ENCODE measurements at regions not wholly inside any gene's neighbourhood (a gene's known extent, or its start where the extent isn't known, plus 50 kb on each side); places are given as distances from the start of the nearest gene placed in this dataset.

DNA sequence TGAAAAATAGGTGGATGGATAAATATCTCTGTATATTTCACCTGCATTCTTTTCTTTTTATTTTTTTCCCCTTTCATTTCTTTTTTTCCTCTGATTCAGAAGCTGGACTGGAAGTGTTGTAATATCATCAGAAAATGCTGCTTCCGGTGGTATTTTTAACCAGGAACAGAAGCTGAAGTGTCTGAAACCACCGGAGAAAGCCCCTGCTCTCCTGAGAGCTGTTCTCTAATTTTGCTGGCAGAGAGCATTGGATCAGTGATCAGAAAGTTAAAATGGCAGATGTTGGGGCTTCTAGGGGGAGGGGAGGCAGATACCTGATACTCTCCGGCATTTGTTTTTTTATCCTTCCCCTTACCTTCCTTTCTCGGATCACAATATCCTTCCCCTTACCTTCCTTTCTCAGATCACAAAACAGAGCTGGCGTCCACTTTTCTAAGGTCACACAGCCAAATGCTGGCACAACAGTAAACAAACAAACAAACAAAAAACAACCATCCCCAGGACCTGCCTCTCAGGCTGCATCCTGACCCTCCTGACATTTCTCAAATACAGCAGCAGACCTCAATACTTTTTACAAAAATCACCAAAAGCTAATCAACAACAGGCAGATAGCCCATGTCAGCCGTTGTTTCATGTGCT lies 143.2 kb upstream of the ZNF217 start:
- no peak for TF ChIP-seq CTCF (IDR thresholded peaks at IDR 0.05 in 4 of 5, conservative IDR thresholded peaks at IDR 0.05 in 1 of 5)
- TF ChIP-seq POLR2A (IDR thresholded peaks at IDR 0.05) = no peak

Measured in gastrocnemius medialis (tissue), 4 donors.